GM12878 (cell line): ENCODE measurements at regions not wholly inside any gene's neighbourhood (a gene's known extent, or its start where the extent isn't known, plus 50 kb on each side); places are given as distances from the start of the nearest gene placed in this dataset.
A peak's percentile ranks its signal among the peaks of the same experiment; 100 is the strongest.

Experiments
- ATAC-seq: fragments of 200-7000 bp; cut with Tn5 transposase; 3 replicates; pipeline ENCODE4 v1.9.1; 2020; ENCODE audit warnings: mild to moderate bottlenecking, moderate library complexity
- BruUV-seq: library from RNA; stranded (reverse); fragments of 400-500 nt; replicated peaks from 2 replicates; lab custom pipeline; 2021; lab: Mats Ljungman, UMichigan
- CTCF ChIA-PET: fragments of 300-600 bp; sonication (Branson Sonifier 250); formaldehyde crosslinking; extraction: SDS; loops from one replicate; lab custom pipeline; 2021; ENCODE audit warnings: inconsistent platforms; lab: Yijun Ruan, JAX
- POLR2A ChIA-PET: fragments of 350-600 bp; formaldehyde crosslinking; extraction: SDS; loops from one replicate; lab custom pipeline; 2021; ENCODE audit warnings: inconsistent platforms; lab: Charles Lee
- RAD21 ChIA-PET: fragments of 300-600 bp; sonication (Branson Sonifier 250); formaldehyde crosslinking; loops from one replicate; lab custom pipeline; 2023; ENCODE audit warnings: antibody characterized with exemption; ENCODE audit not compliant: unreplicated experiment; lab: Charles Lee
- SMC1A ChIA-PET: fragments of 300-600 bp; sonication (Branson Sonifier 250); formaldehyde crosslinking; loops from one replicate; lab custom pipeline; 2023; ENCODE audit not compliant: unreplicated experiment, uncharacterized antibody; lab: Charles Lee
- DNase-seq: peaks from one replicate; pipeline ENCODE4 v3.0.0-alpha.2; 2011; ENCODE audit warnings: low read depth, low spot score
- FAIRE-seq: peaks from 3 replicates; lab custom pipeline; 2011; peaks lifted over from hg19 to GRCh38; lab: Jason Lieb, UNC
- H2AFZ ChIP-seq: 2 replicates; pipeline ENCODE4 v1.6.0; 2011; ENCODE audit warnings: low read depth, low read length, control low read depth; ENCODE audit not compliant: control insufficient read depth
- H3K27ac ChIP-seq: 2 replicates; pipeline ENCODE4 v1.5.1; 2011; ENCODE audit warnings: control low read depth; ENCODE audit not compliant: control insufficient read depth, insufficient read depth
- H3K27me3 ChIP-seq, 2 experiments: replicated peaks in 1 of 2; 2 replicates each; pipeline versions ENCODE4 v1.6.0 to v1.6.1; 2011; ENCODE audit warnings: low read length in 1 of 2; ENCODE audit not compliant: control insufficient read depth in 2 of 2, insufficient read depth in 2 of 2
- H3K36me3 ChIP-seq, 2 experiments: 2 replicates each; pipeline ENCODE4 v1.5.1; 2011; ENCODE audit warnings: low read length in 1 of 2; ENCODE audit not compliant: control insufficient read depth in 2 of 2, insufficient read depth in 2 of 2
- H3K4me1 ChIP-seq: 2 replicates; pipeline ENCODE4 v1.6.1; 2011; ENCODE audit warnings: mild to moderate bottlenecking, low read length, moderate library complexity, mixed read lengths; ENCODE audit not compliant: control insufficient read depth, insufficient read depth
- H3K4me2 ChIP-seq: 2 replicates; pipeline ENCODE4 v1.6.0; 2011; ENCODE audit warnings: control low read depth; ENCODE audit not compliant: control insufficient read depth, insufficient read depth
- H3K4me3 ChIP-seq: fragments of 200-600 bp; sonication (generic); 2 replicates; pipeline ENCODE4 v1.5.1; 2016
- H3K79me2 ChIP-seq: 2 replicates; pipeline ENCODE4 v1.6.0; 2011; ENCODE audit warnings: low read length; ENCODE audit not compliant: control insufficient read depth, insufficient read depth
- H3K9ac ChIP-seq: 2 replicates; pipeline ENCODE4 v1.8.0; 2011; ENCODE audit warnings: low read length, control low read depth, mixed read lengths; ENCODE audit not compliant: control insufficient read depth, insufficient read depth
- H3K9me3 ChIP-seq: replicated peaks from 3 replicates; pipeline ENCODE4 v1.5.1; 2011; ENCODE audit warnings: mild to moderate bottlenecking, low read length; ENCODE audit not compliant: control insufficient read depth, insufficient read depth
- H4K20me1 ChIP-seq: 2 replicates; pipeline ENCODE4 v1.6.0; 2011; ENCODE audit not compliant: control insufficient read depth, insufficient read depth
- CHD2 ChIP-seq: IDR thresholded peaks from 2 replicates; pipeline ENCODE4 v1.6.1; 2011; ENCODE audit warnings: low read depth, low read length, improper control_type of control experiment, borderline replicate concordance
- CHD4 ChIP-seq: fragments of 200-600 bp; sonication (generic); IDR thresholded peaks from 2 replicates; pipeline ENCODE4 v1.6.1; 2016; ENCODE audit warnings: mild to moderate bottlenecking
- DPF2 ChIP-seq: fragments of 450-650 bp; IDR thresholded peaks from 2 replicates; pipeline ENCODE4 v1.6.1; 2017; ENCODE audit warnings: mild to moderate bottlenecking
- ETV6 ChIP-seq, 2 experiments: fragments of 450-650 bp in 1 of 2; IDR thresholded peaks in 1 of 2; conservative IDR thresholded peaks in 1 of 2; 2 replicates each; pipeline ENCODE4 v1.6.1; 2014; ENCODE audit warnings: antibody characterized with exemption in 1 of 2, borderline replicate concordance in 1 of 2, low read depth in 1 of 2, mild to moderate bottlenecking in 1 of 2, moderate library complexity in 1 of 2
- HDAC2 ChIP-seq: fragments of 200-600 bp; sonication (generic); IDR thresholded peaks from 2 replicates; pipeline ENCODE4 v1.6.1; 2017
- IKZF2 ChIP-seq, 2 experiments: fragments of 450-650 bp; IDR thresholded peaks; 2 replicates each; pipeline ENCODE4 v1.6.1; 2017; ENCODE audit warnings: mild to moderate bottlenecking in 2 of 2, moderate library complexity in 2 of 2
- MTA2 ChIP-seq: fragments of 450-650 bp; IDR thresholded peaks from 2 replicates; pipeline ENCODE4 v1.6.1; 2016; ENCODE audit warnings: low read depth, mild to moderate bottlenecking, moderate library complexity
- MYC ChIP-seq: IDR thresholded peaks from 2 replicates; pipeline ENCODE4 v1.6.1; 2011; ENCODE audit warnings: mild to moderate bottlenecking, low read length, moderate library complexity, inconsistent platforms; ENCODE audit not compliant: insufficient read depth, insufficient replicate concordance, insufficient read length, severe bottlenecking
- PAX8 ChIP-seq: fragments of 450-650 bp; IDR thresholded peaks from 2 replicates; pipeline ENCODE4 v1.6.1; 2017; ENCODE audit warnings: mild to moderate bottlenecking, moderate library complexity
- PKNOX1 ChIP-seq: fragments of 450-650 bp; IDR thresholded peaks from 2 replicates; pipeline ENCODE4 v1.6.1; 2016; ENCODE audit warnings: mild to moderate bottlenecking
- RB1 ChIP-seq: fragments of 450-650 bp; formaldehyde crosslinking; IDR thresholded peaks from 2 replicates; pipeline ENCODE4 v1.6.1; 2017; ENCODE audit warnings: mild to moderate bottlenecking, borderline replicate concordance
- SMAD5 ChIP-seq: IDR thresholded peaks from 2 replicates; pipeline ENCODE4 v1.6.1; 2016; ENCODE audit warnings: antibody characterized with exemption, low read depth
- SMC3 ChIP-seq: IDR thresholded peaks from 2 replicates; pipeline ENCODE4 v1.6.1; 2011; ENCODE audit warnings: low read length, improper control_type of control experiment, borderline replicate concordance
- STAT1 ChIP-seq: fragments of 450-650 bp; conservative IDR thresholded peaks from 2 replicates; pipeline ENCODE4 v1.6.1; 2014; ENCODE audit warnings: antibody characterized with exemption, mild to moderate bottlenecking
- TCF12 ChIP-seq: IDR thresholded peaks from 2 replicates; pipeline ENCODE4 v1.6.1; 2011; ENCODE audit warnings: low read depth, mild to moderate bottlenecking, low read length
- YY1 ChIP-seq: IDR thresholded peaks from 2 replicates; pipeline ENCODE4 v1.6.1; 2011; ENCODE audit warnings: low read depth, mild to moderate bottlenecking, low read length
- ZBTB40 ChIP-seq: fragments of 450-650 bp; IDR thresholded peaks from 2 replicates; pipeline ENCODE4 v1.6.1; 2016; ENCODE audit warnings: mild to moderate bottlenecking, moderate library complexity, borderline replicate concordance
- ZNF24 ChIP-seq: fragments of 450-650 bp; IDR thresholded peaks from 2 replicates; pipeline ENCODE4 v1.6.1; 2017; ENCODE audit warnings: antibody characterized with exemption, mild to moderate bottlenecking
- WGBS: methylation state at CpG from one replicate; pipeline ENCODE4 v1.1.6; 2016; ENCODE audit warnings: low lambda C conversion rate; ENCODE audit not compliant: insufficient replicate concordance, insufficient coverage; ENCODE audit errors: missing lambda C conversion rate; 5-methylcytosine and 5-hydroxymethylcytosine counted together
- in situ Hi-C: fragments of 300-500 bp; cut with MboI; formaldehyde crosslinking; loops from 9 replicates; pipeline ENCODE4 v1.14.3; 2018; ENCODE audit warnings: mixed read lengths
- intact Hi-C: fragments of 100-400 bp; cut with micrococcal nuclease; formaldehyde crosslinking; loops from one replicate; pipeline ENCODE4 v1.14.2; 2022; ENCODE audit not compliant: unreplicated experiment

GRCh38 chr6:139927236-139927635, 552.8 kb upstream of the CITED2 start (continued):
- TF ChIP-seq ZBTB40 (no peak), SMAD5 (no peak), HDAC2 (no peak), TCF12 (no peak), PAX8 (no peak), YY1 (0 out of 2 replicates have a peak, but pooled peaks have one; percentile 28), ETV6 (conservative IDR thresholded peaks at IDR 0.05 in 1 of 2, IDR thresholded peaks at IDR 0.05 in 1 of 2; ENCODE audit: borderline replicate concordance in 1 of 2, low read depth in 1 of 2) (no peak), SMC3 (peak; percentile 15; the same call in 1 of the 2 replicates), ZNF24 (no peak)

GRCh38 chr6:139926711-139927110, 552.3 kb upstream of the CITED2 start:
- ATAC-seq (peak; percentile 58), DNase-seq (no peak), FAIRE-seq (no peak)
- no peak overlapping the region for H3K9ac ChIP-seq
- ChIA-PET CTCF (interaction anchor here (1.1 to 4.1 kb wide), 4 partner anchors 45 to 557 kb away, joined by 3 to 35 read pairs (median 14); no protein-coding TSS in a partner anchor), RAD21 (interaction anchor here (0.8 to 2.2 kb wide), 5 partner anchors 44 to 557 kb away, joined by 3 to 7 read pairs (median 6); partner anchors contain the start of gene CITED2), SMC1A (interaction anchor here (1.4 to 5.0 kb wide), 4 partner anchors 12 to 557 kb away, joined by 4 to 35 read pairs (median 22); no protein-coding TSS in a partner anchor), POLR2A (no interaction called here)
- H3K27me3 ChIP-seq: no peaks in the 10 kb centered on the region; a peak in 1 of 4 replicates
- H3K4me2 ChIP-seq: no peak overlapping the region
- no peaks in the 10 kb centered on the region for H3K9me3 ChIP-seq
- no peaks in the 10 kb centered on the region for H3K36me3 ChIP-seq
- H3K4me1 ChIP-seq: no peaks in the 10 kb centered on the region
- WGBS: 24% methylated on average over 3 of the region's 3 CpGs
- no peak overlapping the region for H3K4me3 ChIP-seq
- no peaks in the 10 kb centered on the region for H3K79me2 ChIP-seq
- intact Hi-C loops (loop anchor here (2.0 kb wide), 1 partner anchor 552 kb away; the partner anchor contains the start of gene CITED2), in situ Hi-C loops (loop anchor here (5.0 kb wide), 1 partner anchor 554 kb away; the partner anchor contains the start of gene CITED2)
- no TSS peak for BruUV-seq
- H3K27ac ChIP-seq: no peak overlapping the region
- no peak overlapping the region for H2AFZ ChIP-seq
- H4K20me1 ChIP-seq: no peaks in the 10 kb centered on the region
- TF ChIP-seq DPF2 (no peak), CHD2 (no peak), STAT1 (no peak), IKZF2 (IDR thresholded peaks at IDR 0.05) (no peak), RB1 (no peak), PKNOX1 (no peak), MYC (no peak), CHD4 (no peak), MTA2 (no peak)
